Upper lobe of left lung (tissue), 4 donors: ENCODE measurements at regions not wholly inside any gene's neighbourhood (a gene's known extent, or its start where the extent isn't known, plus 50 kb on each side); places are given as distances from the start of the nearest gene placed in this dataset.

ENCODE experiments used
- CTCF ChIP-seq, 6 experiments: fragments of 450-650 bp in 4 of 6; fragments of 200-600 bp in 2 of 6; sonication (generic) in 2 of 6; IDR thresholded peaks; one replicate each; pipeline ENCODE4 v1.5.1; 2016 to 2019; ENCODE audit warnings: antibody characterized with exemption in 6 of 6
- POLR2A ChIP-seq, 4 donors: fragments of 450-650 bp; IDR thresholded peaks; one replicate each; pipeline ENCODE4 v1.5.1; 2016 to 2017; ENCODE audit warnings: antibody characterized with exemption in 4 of 4, mild to moderate bottlenecking in 2 of 4

- no peak for TF ChIP-seq CTCF (IDR thresholded peaks at IDR 0.05)
- TF ChIP-seq POLR2A (IDR thresholded peaks at IDR 0.05): no peak
Observed at GRCh38 chr11:21969841-21970240, 223.0 kb upstream of the ANO5 start.
